Endodermal cell (in vitro differentiated cells): ENCODE measurements at regions not wholly inside any gene's neighbourhood (a gene's known extent, or its start where the extent isn't known, plus 50 kb on each side); places are given as distances from the start of the nearest gene placed in this dataset.

Source experiments
- DNase-seq: peaks from one replicate; pipeline ENCODE4 v3.0.0-alpha.2; 2017
- H3K27ac ChIP-seq: 2 replicates; pipeline ENCODE4 v1.5.1; 2013; ENCODE audit warnings: mild to moderate bottlenecking, low read depth, low read length, moderate library complexity
- H3K27me3 ChIP-seq: 2 replicates; pipeline ENCODE4 v1.6.1; 2013; ENCODE audit warnings: mild to moderate bottlenecking, low read length, moderate library complexity; ENCODE audit not compliant: insufficient read depth, control insufficient read depth, poor library complexity, severe bottlenecking
- H3K36me3 ChIP-seq: 2 replicates; pipeline ENCODE4 v1.7.0; 2013; ENCODE audit warnings: mild to moderate bottlenecking, low read length, moderate library complexity; ENCODE audit not compliant: control insufficient read depth, insufficient read depth
- H3K4me1 ChIP-seq: one replicate; pipeline ENCODE4 v1.7.0; 2013; ENCODE audit warnings: low read length; ENCODE audit not compliant: control insufficient read depth, insufficient read depth
- H3K4me3 ChIP-seq: 2 replicates; pipeline ENCODE4 v1.5.1; 2013; ENCODE audit warnings: mild to moderate bottlenecking, low read length, moderate library complexity
- H3K9ac ChIP-seq: 2 replicates; pipeline ENCODE4 v1.6.1; 2013; ENCODE audit warnings: mild to moderate bottlenecking, low read length, moderate library complexity; ENCODE audit not compliant: poor library complexity, severe bottlenecking; ENCODE audit errors: extremely low read depth
- H3K9me3 ChIP-seq: 2 replicates; pipeline ENCODE4 v1.6.1; 2013; ENCODE audit warnings: mild to moderate bottlenecking, low read length, moderate library complexity; ENCODE audit not compliant: control insufficient read depth
- H3K27ac Mint-ChIP-seq: 2 replicates; pipeline ENCODE4 v1.8.0; 2020; ENCODE audit warnings: mixed read lengths
- H3K27me3 Mint-ChIP-seq: 2 replicates; pipeline ENCODE4 v1.8.0; 2021; ENCODE audit warnings: mild to moderate bottlenecking, mixed read lengths; ENCODE audit not compliant: insufficient read depth
- H3K36me3 Mint-ChIP-seq: 2 replicates; pipeline ENCODE4 v1.8.0; 2020; ENCODE audit warnings: low read depth, mixed read lengths
- H3K4me1 Mint-ChIP-seq: 2 replicates; pipeline ENCODE4 v1.8.0; 2020; ENCODE audit warnings: mixed read lengths
- H3K4me3 Mint-ChIP-seq: 2 replicates; pipeline ENCODE4 v1.8.0; 2020; ENCODE audit warnings: mild to moderate bottlenecking, moderate library complexity, mixed read lengths
- H3K9me3 Mint-ChIP-seq: 2 replicates; pipeline ENCODE4 v1.8.0; 2020; ENCODE audit warnings: mild to moderate bottlenecking, mixed read lengths
- WGBS, 2 experiments: methylation state at CpG; one replicate each; pipeline versions ENCODE4 v1.1.5 to v1.1.7; 2013; ENCODE audit warnings: missing lambda C conversion rate in 2 of 2, mixed read lengths in 1 of 2; ENCODE audit not compliant: insufficient coverage in 1 of 2, insufficient read length in 1 of 2; 5-methylcytosine and 5-hydroxymethylcytosine counted together
- TF ChIP-seq, protein P1 (sequence below): fragments of 200-600 bp; sonication (generic); conservative IDR thresholded peaks from 2 replicates; pipeline ENCODE4 v1.5.0; 2021; ENCODE audit warnings: antibody characterized with exemption, mild to moderate bottlenecking

DNA sequence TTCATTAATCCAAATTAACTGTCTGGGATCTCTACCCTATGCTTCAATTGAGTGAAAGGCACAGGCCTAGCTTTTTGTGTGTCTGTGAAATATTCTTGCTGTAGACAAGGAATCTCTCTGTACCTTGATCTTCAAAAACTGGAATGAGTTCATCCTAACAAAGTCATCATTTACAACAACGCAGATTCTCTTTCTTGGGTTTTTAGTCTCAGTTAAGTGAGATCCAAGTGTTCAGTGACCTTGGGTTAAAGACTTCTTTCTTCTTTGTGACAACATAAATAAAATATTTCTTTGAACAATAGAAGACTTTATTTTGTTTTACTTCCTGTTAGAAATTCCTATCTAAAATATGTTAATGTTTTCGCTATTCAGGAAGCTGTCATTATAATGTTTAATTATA, 192.2 kb upstream of the LMNTD1 start:
- no peaks in the 10 kb centered on the region for H3K9me3 ChIP-seq
- H3K4me1 ChIP-seq: no peaks in the 10 kb centered on the region
- Mint-ChIP-seq H3K4me3 (no peak overlapping the region), H3K27me3 (no peaks in the 10 kb centered on the region), H3K9me3 (peaks cover 2% of the 10 kb centered on the region), H3K4me1 (peaks cover 35% of the 10 kb centered on the region), H3K27ac (no peak overlapping the region), H3K36me3 (peaks cover 2% of the 10 kb centered on the region)
- no peak overlapping the region for H3K27ac ChIP-seq
- H3K9ac ChIP-seq: no peak overlapping the region
- H3K27me3 ChIP-seq: no peaks in the 10 kb centered on the region
- H3K4me3 ChIP-seq: no peak overlapping the region
- WGBS, 2 experiments: 100% methylated on average over 1 of the region's 2 CpGs; no CpG with 5 or more reads in 1 of the 2 experiments
- TF ChIP-seq, protein P1, sequence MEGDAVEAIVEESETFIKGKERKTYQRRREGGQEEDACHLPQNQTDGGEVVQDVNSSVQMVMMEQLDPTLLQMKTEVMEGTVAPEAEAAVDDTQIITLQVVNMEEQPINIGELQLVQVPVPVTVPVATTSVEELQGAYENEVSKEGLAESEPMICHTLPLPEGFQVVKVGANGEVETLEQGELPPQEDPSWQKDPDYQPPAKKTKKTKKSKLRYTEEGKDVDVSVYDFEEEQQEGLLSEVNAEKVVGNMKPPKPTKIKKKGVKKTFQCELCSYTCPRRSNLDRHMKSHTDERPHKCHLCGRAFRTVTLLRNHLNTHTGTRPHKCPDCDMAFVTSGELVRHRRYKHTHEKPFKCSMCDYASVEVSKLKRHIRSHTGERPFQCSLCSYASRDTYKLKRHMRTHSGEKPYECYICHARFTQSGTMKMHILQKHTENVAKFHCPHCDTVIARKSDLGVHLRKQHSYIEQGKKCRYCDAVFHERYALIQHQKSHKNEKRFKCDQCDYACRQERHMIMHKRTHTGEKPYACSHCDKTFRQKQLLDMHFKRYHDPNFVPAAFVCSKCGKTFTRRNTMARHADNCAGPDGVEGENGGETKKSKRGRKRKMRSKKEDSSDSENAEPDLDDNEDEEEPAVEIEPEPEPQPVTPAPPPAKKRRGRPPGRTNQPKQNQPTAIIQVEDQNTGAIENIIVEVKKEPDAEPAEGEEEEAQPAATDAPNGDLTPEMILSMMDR: no peak
- no peaks in the 10 kb centered on the region for H3K36me3 ChIP-seq
- DNase-seq: no peak

DNA sequence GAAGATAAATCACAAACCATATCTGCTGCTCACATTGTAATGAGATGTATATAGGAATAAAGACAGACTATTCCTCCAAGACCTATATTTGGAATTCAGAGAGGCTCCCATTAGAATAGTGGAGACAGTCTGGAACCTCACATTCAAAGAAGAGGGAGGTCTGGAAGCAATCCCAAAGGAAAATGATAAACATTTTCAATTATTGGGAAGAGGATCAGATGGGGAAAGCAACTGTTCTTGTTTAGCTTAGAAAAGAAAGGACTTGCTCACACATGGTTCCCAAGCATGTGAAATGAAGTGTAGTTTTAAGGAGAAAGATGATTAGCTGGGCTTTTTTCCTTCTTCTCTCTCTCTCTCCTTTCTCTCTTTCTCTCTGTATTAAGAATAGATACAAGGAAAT, 193.0 kb upstream of the LMNTD1 start:
- Mint-ChIP-seq H3K27ac (no peak overlapping the region), H3K36me3 (no peaks in the 10 kb centered on the region), H3K9me3 (no peaks in the 10 kb centered on the region), H3K4me3 (no peak overlapping the region), H3K4me1 (peaks cover 29% of the 10 kb centered on the region), H3K27me3 (no peaks in the 10 kb centered on the region)
- no peak overlapping the region for H3K4me3 ChIP-seq
- no peak overlapping the region for H3K27ac ChIP-seq
- no peaks in the 10 kb centered on the region for H3K36me3 ChIP-seq
- H3K4me1 ChIP-seq: no peaks in the 10 kb centered on the region
- no peaks in the 10 kb centered on the region for H3K27me3 ChIP-seq
- no peaks in the 10 kb centered on the region for H3K9me3 ChIP-seq
- TF ChIP-seq, protein P1: no peak
- DNase-seq: no peak
- H3K9ac ChIP-seq: no peak overlapping the region

DNA sequence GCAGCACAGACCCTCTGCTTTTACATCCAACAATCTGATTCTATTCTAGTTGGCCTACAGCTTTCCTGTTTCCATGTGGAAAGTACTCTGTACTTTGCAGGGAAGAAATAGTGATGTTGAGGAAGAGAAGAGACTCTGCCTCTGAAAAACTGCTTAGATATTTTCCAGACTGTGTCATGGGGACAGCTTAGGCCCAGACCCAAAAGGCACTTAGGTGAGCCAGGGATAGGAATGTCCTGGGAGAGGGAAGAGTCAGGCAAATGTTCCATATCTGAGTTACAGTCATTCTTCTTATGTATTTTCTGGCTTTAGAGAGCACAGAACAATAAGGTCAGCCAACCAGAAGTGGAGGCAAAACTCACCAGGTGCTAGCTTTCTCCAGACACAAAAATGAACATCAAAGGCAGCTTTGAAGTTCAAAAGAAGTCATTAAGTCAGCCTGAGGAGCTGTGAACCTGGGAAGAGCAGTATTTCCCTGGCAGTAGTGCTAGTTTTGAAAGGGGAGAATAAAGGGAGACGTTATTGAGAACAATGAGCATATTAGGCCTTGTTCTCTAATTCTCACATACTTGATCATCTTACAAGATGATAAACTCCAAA, 199.7 kb upstream of the LMNTD1 start:
- Histone ChIP-seq H3K9ac (no peak overlapping the region), H3K4me3 (no peak overlapping the region), H3K27ac (no peak overlapping the region), H3K27me3 (no peaks in the 10 kb centered on the region), H3K36me3 (no peaks in the 10 kb centered on the region), H3K4me1 (peaks cover 12% of the 10 kb centered on the region), H3K9me3 (no peaks in the 10 kb centered on the region)
- Mint-ChIP-seq H3K27ac (no peak overlapping the region), H3K4me1 (peaks cover 56% of the 10 kb centered on the region), H3K9me3 (no peaks in the 10 kb centered on the region), H3K27me3 (no peaks in the 10 kb centered on the region), H3K4me3 (no peak overlapping the region), H3K36me3 (no peaks in the 10 kb centered on the region)
- 100% methylated on average over 1 of the region's 1 CpG; no CpG with 5 or more reads in 1 of the 2 experiments for WGBS, 2 experiments
- no peak for DNase-seq
- TF ChIP-seq, protein P1: no peak
